PC-9 (cell line): ENCODE measurements at regions not wholly inside any gene's neighbourhood (a gene's known extent, or its start where the extent isn't known, plus 50 kb on each side); places are given as distances from the start of the nearest gene placed in this dataset.

ENCODE experiments used
- BruUV-seq: library from RNA; stranded (reverse); fragments of 400-500 nt; replicated peaks from 2 replicates; lab custom pipeline; 2021; lab: Mats Ljungman, UMichigan
- CTCF ChIA-PET: fragments of 300-600 bp; sonication (Branson Sonifier 250); formaldehyde crosslinking; loops from one replicate; lab custom pipeline; 2022; ENCODE audit warnings: antibody characterized with exemption; lab: Charles Lee
- POLR2A ChIA-PET: fragments of 300-600 bp; sonication (Branson Sonifier 250); formaldehyde crosslinking; loops from one replicate; lab custom pipeline; 2022; ENCODE audit warnings: antibody characterized with exemption; ENCODE audit not compliant: unreplicated experiment; lab: Charles Lee
- DNase-seq, 2 experiments: peaks; one replicate each; pipeline versions ENCODE4 v3.0.0 to v3.0.0-alpha.2; 2015 to 2022; ENCODE audit warnings: mixed read lengths in 1 of 2
- H2AFZ ChIP-seq: fragments of 200-600 bp; sonication (generic); 2 replicates; pipeline ENCODE4 v1.8.1; 2017; ENCODE audit warnings: antibody characterized with exemption
- H3F3A ChIP-seq: fragments of 200-600 bp; sonication (generic); 2 replicates; pipeline ENCODE4 v1.8.1; 2017; ENCODE audit warnings: antibody characterized with exemption, mild to moderate bottlenecking, low read depth; ENCODE audit not compliant: insufficient read depth
- H3K27ac ChIP-seq: fragments of 200-600 bp; sonication (generic); 2 replicates; pipeline ENCODE4 v1.6.1; 2016; ENCODE audit warnings: mixed run types
- H3K27me3 ChIP-seq: fragments of 200-600 bp; sonication (generic); 2 replicates; pipeline ENCODE4 v1.6.1; 2016; ENCODE audit warnings: low read depth, mixed run types; ENCODE audit not compliant: insufficient read depth
- H3K36me3 ChIP-seq: fragments of 200-600 bp; sonication (generic); 2 replicates; pipeline ENCODE4 v1.6.1; 2016; ENCODE audit warnings: low read depth, mixed run types
- H3K4me1 ChIP-seq: fragments of 200-600 bp; sonication (generic); replicated peaks from 2 replicates; pipeline ENCODE4 v1.6.1; 2016; ENCODE audit warnings: mixed run types; ENCODE audit not compliant: insufficient read depth
- H3K4me2 ChIP-seq: fragments of 200-600 bp; sonication (generic); 2 replicates; pipeline ENCODE4 v1.6.1; 2017; ENCODE audit warnings: mixed run types
- H3K4me3 ChIP-seq: fragments of 200-600 bp; sonication (generic); 2 replicates; pipeline ENCODE4 v1.6.1; 2016; ENCODE audit warnings: mixed run types
- H3K79me2 ChIP-seq: fragments of 200-600 bp; sonication (generic); 2 replicates; pipeline ENCODE4 v1.6.1; 2017; ENCODE audit warnings: low read depth, mixed run types
- H3K9me2 ChIP-seq: fragments of 200-600 bp; sonication (generic); 2 replicates; pipeline ENCODE4 v1.8.1; 2017; ENCODE audit warnings: mild to moderate bottlenecking; ENCODE audit not compliant: insufficient read depth
- H3K9me3 ChIP-seq: fragments of 200-600 bp; sonication (generic); 2 replicates; pipeline ENCODE4 v1.8.1; 2016; ENCODE audit warnings: low read depth; ENCODE audit not compliant: insufficient read depth
- H4K20me1 ChIP-seq: fragments of 200-600 bp; sonication (generic); 2 replicates; pipeline ENCODE4 v1.8.1; 2017; ENCODE audit not compliant: insufficient read depth
- EZH2 ChIP-seq: fragments of 200-600 bp; sonication (generic); IDR thresholded peaks from 2 replicates; pipeline ENCODE4 v1.8.0; 2017; ENCODE audit warnings: antibody characterized with exemption, low read depth
- intact Hi-C: fragments of 100-400 bp; cut with micrococcal nuclease; formaldehyde crosslinking; loops from one replicate; pipeline ENCODE4 v1.10.0; 2022; ENCODE audit not compliant: unreplicated experiment
- TF ChIP-seq, protein P1 (sequence below): fragments of 200-600 bp; sonication (generic); conservative IDR thresholded peaks from 2 replicates; pipeline ENCODE4 v1.6.1; 2017; ENCODE audit warnings: mixed run types, antibody characterized with exemption, mild to moderate bottlenecking, moderate library complexity

DNA sequence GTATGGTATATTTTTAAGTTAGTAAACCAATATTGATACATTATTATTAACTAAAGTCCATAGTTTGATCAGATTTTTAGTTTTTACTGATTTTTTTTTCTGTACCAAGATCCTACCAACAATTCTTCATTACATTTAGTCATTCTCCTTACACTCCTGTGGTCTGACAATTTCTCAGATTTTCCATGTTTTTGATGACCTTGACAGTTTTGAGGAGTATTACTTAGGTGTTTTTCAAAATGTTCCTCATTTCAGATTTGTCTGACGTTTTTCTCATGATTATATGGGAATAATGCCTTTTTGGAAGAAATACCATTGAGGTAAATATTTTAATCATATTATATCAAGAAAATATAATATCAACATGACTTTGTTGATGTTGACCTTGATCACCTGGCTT is 423.8 kb downstream of the PPP4R3C start:
- no peak overlapping the region for H2AFZ ChIP-seq
- H3K79me2 ChIP-seq, result no peaks in the 10 kb centered on the region
- H4K20me1 ChIP-seq, result no peaks in the 10 kb centered on the region
- no peak for DNase-seq
- no peak overlapping the region for H3K4me2 ChIP-seq
- ChIA-PET POLR2A (no interaction called here), CTCF (no interaction called here)
- H3K4me1 ChIP-seq, result no peaks in the 10 kb centered on the region
- no peaks in the 10 kb centered on the region for H3K9me2 ChIP-seq
- H3K9me3 ChIP-seq, result no peaks in the 10 kb centered on the region
- H3K27me3 ChIP-seq, result no peaks in the 10 kb centered on the region
- no peaks in the 10 kb centered on the region for H3F3A ChIP-seq
- H3K27ac ChIP-seq, result no peak overlapping the region
- no peak overlapping the region for H3K4me3 ChIP-seq
- no TSS peak for BruUV-seq
- TF ChIP-seq EZH2, result no peak
- intact Hi-C loops, result no loop called here
- no peaks in the 10 kb centered on the region for H3K36me3 ChIP-seq

DNA sequence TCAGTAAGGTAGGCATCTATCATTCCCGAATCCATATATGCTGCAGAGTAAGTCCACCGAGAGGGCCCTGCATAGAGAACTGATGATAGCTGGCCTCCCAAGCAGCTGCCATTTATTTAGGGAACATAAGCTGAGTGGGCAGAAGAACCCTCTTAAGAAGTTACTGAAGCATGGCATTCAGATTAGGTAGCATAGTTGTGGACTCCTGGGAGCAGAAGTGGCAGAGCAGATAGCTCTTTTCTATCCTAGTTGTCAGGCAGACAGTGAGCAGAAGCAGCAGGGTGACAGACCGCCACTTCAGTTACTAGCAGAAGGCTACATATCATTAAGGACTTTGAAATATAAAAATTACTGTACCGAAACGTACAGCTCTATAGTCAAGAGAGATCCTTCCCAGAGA is 454.7 kb downstream of the PPP4R3C start:
- CTCF ChIA-PET, result no interaction called here

DNA sequence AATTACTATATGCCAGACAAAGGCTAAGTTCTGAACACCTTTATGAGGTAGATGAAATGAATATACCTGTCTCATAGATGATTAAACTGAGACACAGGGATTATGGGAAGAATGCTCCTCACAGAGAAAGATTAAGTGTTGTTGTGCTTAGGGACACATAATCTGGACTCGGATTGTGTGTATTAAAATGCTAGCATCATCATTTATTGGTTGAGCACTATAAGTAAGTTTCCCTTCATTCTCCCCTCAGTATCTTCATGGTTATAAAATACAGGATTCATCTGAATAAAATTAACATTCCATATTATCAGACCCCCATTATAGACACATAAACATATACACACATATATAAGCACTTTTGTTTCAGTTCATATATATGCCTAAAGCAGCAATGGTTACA is 463.5 kb downstream of the PPP4R3C start:
- no peak overlapping the region for H3K4me2 ChIP-seq
- no peaks in the 10 kb centered on the region for H3K27me3 ChIP-seq
- H3K4me3 ChIP-seq, result no peak overlapping the region
- no peaks in the 10 kb centered on the region for H3K36me3 ChIP-seq
- H3K4me1 ChIP-seq, result no peaks in the 10 kb centered on the region
- TF ChIP-seq, protein P1, sequence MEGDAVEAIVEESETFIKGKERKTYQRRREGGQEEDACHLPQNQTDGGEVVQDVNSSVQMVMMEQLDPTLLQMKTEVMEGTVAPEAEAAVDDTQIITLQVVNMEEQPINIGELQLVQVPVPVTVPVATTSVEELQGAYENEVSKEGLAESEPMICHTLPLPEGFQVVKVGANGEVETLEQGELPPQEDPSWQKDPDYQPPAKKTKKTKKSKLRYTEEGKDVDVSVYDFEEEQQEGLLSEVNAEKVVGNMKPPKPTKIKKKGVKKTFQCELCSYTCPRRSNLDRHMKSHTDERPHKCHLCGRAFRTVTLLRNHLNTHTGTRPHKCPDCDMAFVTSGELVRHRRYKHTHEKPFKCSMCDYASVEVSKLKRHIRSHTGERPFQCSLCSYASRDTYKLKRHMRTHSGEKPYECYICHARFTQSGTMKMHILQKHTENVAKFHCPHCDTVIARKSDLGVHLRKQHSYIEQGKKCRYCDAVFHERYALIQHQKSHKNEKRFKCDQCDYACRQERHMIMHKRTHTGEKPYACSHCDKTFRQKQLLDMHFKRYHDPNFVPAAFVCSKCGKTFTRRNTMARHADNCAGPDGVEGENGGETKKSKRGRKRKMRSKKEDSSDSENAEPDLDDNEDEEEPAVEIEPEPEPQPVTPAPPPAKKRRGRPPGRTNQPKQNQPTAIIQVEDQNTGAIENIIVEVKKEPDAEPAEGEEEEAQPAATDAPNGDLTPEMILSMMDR, result no peak
- TF ChIP-seq EZH2, result no peak
- no peaks in the 10 kb centered on the region for H4K20me1 ChIP-seq
- POLR2A ChIA-PET, result no interaction called here
- no peaks in the 10 kb centered on the region for H3K9me3 ChIP-seq
- H3F3A ChIP-seq, result no peaks in the 10 kb centered on the region
- intact Hi-C loops, result no loop called here
- no peaks in the 10 kb centered on the region for H3K9me2 ChIP-seq
- no TSS peak for BruUV-seq
- no peak for DNase-seq
- no peak overlapping the region for H2AFZ ChIP-seq
- H3K27ac ChIP-seq, result no peak overlapping the region
- CTCF ChIA-PET, result no interaction called here
- no peaks in the 10 kb centered on the region for H3K79me2 ChIP-seq

More for the DNA sequence above, 454.7 kb downstream of the PPP4R3C start:
- Histone ChIP-seq H3K4me1 (no peaks in the 10 kb centered on the region), H3K9me3 (no peaks in the 10 kb centered on the region), H3F3A (no peaks in the 10 kb centered on the region), H3K27ac (no peak overlapping the region), H3K9me2 (no peaks in the 10 kb centered on the region), H3K79me2 (no peaks in the 10 kb centered on the region), H3K27me3 (no peaks in the 10 kb centered on the region), H3K4me2 (no peak overlapping the region), H3K4me3 (no peak overlapping the region), H2AFZ (no peak overlapping the region), H4K20me1 (no peaks in the 10 kb centered on the region), H3K36me3 (no peaks in the 10 kb centered on the region)
- DNase-seq, result no peak
- no TSS peak for BruUV-seq
- TF ChIP-seq, protein P1, result no peak
- no peak for TF ChIP-seq EZH2
- POLR2A ChIA-PET, result no interaction called here
- intact Hi-C loops, result no loop called here

DNA sequence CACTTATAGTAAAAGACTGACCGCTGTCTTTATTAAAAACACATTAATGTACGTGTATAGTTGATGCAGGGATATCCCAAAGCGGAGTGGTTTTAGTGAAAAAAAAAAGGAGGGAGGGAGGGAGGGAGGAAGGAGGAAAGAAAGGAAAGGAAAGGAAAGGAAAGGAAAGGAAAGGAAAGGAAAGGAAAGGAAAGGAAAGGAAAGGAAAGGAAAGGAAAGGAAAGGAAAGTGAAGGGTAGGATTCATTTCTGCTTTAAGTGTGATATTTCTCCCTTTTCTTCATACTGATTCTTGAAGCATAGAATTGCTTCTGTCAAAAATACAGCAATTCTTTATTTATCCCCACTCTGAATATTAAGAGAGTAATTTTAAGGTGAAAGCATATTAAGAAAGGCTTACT is 504.9 kb downstream of the PPP4R3C start:
- intact Hi-C loops, result no loop called here
- no peaks in the 10 kb centered on the region for H3K4me1 ChIP-seq
- no peaks in the 10 kb centered on the region for H3K9me3 ChIP-seq
- BruUV-seq, result no TSS peak
- no peaks in the 10 kb centered on the region for H3K36me3 ChIP-seq
- ChIA-PET CTCF (no interaction called here), POLR2A (no interaction called here)
- H3K4me3 ChIP-seq, result no peak overlapping the region
- TF ChIP-seq, protein P1, result no peak
- no peak for TF ChIP-seq EZH2
- no peaks in the 10 kb centered on the region for H3K79me2 ChIP-seq
- H4K20me1 ChIP-seq, result no peaks in the 10 kb centered on the region
- H3K27me3 ChIP-seq, result no peaks in the 10 kb centered on the region
- no peak overlapping the region for H2AFZ ChIP-seq
- no peak overlapping the region for H3K4me2 ChIP-seq
- no peaks in the 10 kb centered on the region for H3F3A ChIP-seq
- DNase-seq, result no peak
- no peak overlapping the region for H3K27ac ChIP-seq
- no peaks in the 10 kb centered on the region for H3K9me2 ChIP-seq
